H9 (cell line): ENCODE measurements at regions not wholly inside any gene's neighbourhood (a gene's known extent, or its start where the extent isn't known, plus 50 kb on each side); places are given as distances from the start of the nearest gene placed in this dataset.

Experiments used
- DNase-seq: peaks from one replicate; pipeline ENCODE4 v3.0.0-alpha.2; 2017
- H2AFZ ChIP-seq: one replicate; pipeline ENCODE4 v1.6.1; 2013; ENCODE audit warnings: mild to moderate bottlenecking, low read length, control low read depth, moderate library complexity
- H2AK5ac ChIP-seq: 2 replicates; pipeline ENCODE4 v1.6.1; 2013; ENCODE audit warnings: low read length, control low read depth, mixed read lengths; ENCODE audit not compliant: insufficient read length
- H2BK120ac ChIP-seq: one replicate; pipeline ENCODE4 v1.6.1; 2013; ENCODE audit warnings: low read depth, mild to moderate bottlenecking, low read length, control low read depth, inconsistent platforms; ENCODE audit not compliant: poor library complexity, severe bottlenecking
- H2BK12ac ChIP-seq: 2 replicates; pipeline ENCODE4 v1.6.1; 2013; ENCODE audit warnings: low read length, control low read depth, mixed read lengths, low read depth; ENCODE audit not compliant: insufficient read length
- H2BK15ac ChIP-seq: 2 replicates; pipeline ENCODE4 v1.6.1; 2013; ENCODE audit warnings: low read depth, low read length, control low read depth
- H2BK20ac ChIP-seq: one replicate; pipeline ENCODE4 v1.6.1; 2013; ENCODE audit warnings: low read depth, mild to moderate bottlenecking, low read length, control low read depth, inconsistent platforms; ENCODE audit not compliant: poor library complexity, severe bottlenecking
- H2BK5ac ChIP-seq: 2 replicates; pipeline ENCODE4 v1.6.1; 2013; ENCODE audit warnings: low read length, control low read depth, mixed read lengths; ENCODE audit not compliant: insufficient read length
- H3K14ac ChIP-seq: 2 replicates; pipeline ENCODE4 v1.6.1; 2013; ENCODE audit warnings: low read length, control low read depth; ENCODE audit not compliant: insufficient read depth
- H3K18ac ChIP-seq: 2 replicates; pipeline ENCODE4 v1.6.1; 2013; ENCODE audit warnings: low read depth, mild to moderate bottlenecking, mixed read lengths, low read length, control low read depth; ENCODE audit not compliant: insufficient read length
- H3K23ac ChIP-seq: 2 replicates; pipeline ENCODE4 v1.6.1; 2013; ENCODE audit warnings: low read length, control low read depth, mixed read lengths, low read depth; ENCODE audit not compliant: insufficient read length
- H3K23me2 ChIP-seq: 2 replicates; pipeline ENCODE4 v1.6.1; 2013; ENCODE audit warnings: low read depth, mild to moderate bottlenecking, mixed read lengths, low read length, control low read depth; ENCODE audit not compliant: insufficient read length, poor library complexity, severe bottlenecking
- H3K27ac ChIP-seq: 2 replicates; pipeline ENCODE4 v1.5.1; 2013; ENCODE audit warnings: low read length, control low read depth, mixed read lengths, low read depth; ENCODE audit not compliant: insufficient read length
- H3K27me3 ChIP-seq: 2 replicates; pipeline ENCODE4 v1.6.1; 2013; ENCODE audit warnings: low read length, control low read depth, inconsistent platforms; ENCODE audit not compliant: insufficient read depth
- H3K4ac ChIP-seq: 2 replicates; pipeline ENCODE4 v1.6.1; 2013; ENCODE audit warnings: low read depth, mild to moderate bottlenecking, control low read depth, inconsistent platforms, low read length, moderate library complexity
- H3K4me1 ChIP-seq: 2 replicates; pipeline ENCODE4 v1.6.1; 2013; ENCODE audit warnings: low read length, control low read depth, inconsistent platforms; ENCODE audit not compliant: insufficient read depth
- H3K4me2 ChIP-seq: 2 replicates; pipeline ENCODE4 v1.6.1; 2013; ENCODE audit warnings: low read length, control low read depth, mixed read lengths; ENCODE audit not compliant: insufficient read length, insufficient read depth
- H3K56ac ChIP-seq: 2 replicates; pipeline ENCODE4 v1.6.1; 2013; ENCODE audit warnings: low read depth, mild to moderate bottlenecking, mixed read lengths, low read length, control low read depth; ENCODE audit not compliant: insufficient read length
- H3K79me1 ChIP-seq: 2 replicates; pipeline ENCODE4 v1.6.1; 2013; ENCODE audit warnings: low read depth, mild to moderate bottlenecking, moderate library complexity, low read length, control low read depth, inconsistent platforms; ENCODE audit not compliant: insufficient read depth, poor library complexity, severe bottlenecking
- H3K79me2 ChIP-seq: 2 replicates; pipeline ENCODE4 v1.6.1; 2013; ENCODE audit warnings: low read length, control low read depth, inconsistent platforms; ENCODE audit not compliant: insufficient read depth
- H3K9ac ChIP-seq: 2 replicates; pipeline ENCODE4 v1.6.1; 2013; ENCODE audit warnings: low read length, control low read depth, mixed read lengths; ENCODE audit not compliant: insufficient read length; ENCODE audit errors: extremely low read depth
- H3K9me3 ChIP-seq: one replicate; pipeline ENCODE4 v1.6.1; 2013; ENCODE audit warnings: low read depth, low read length, inconsistent platforms; ENCODE audit not compliant: control insufficient read depth
- H3T11ph ChIP-seq: one replicate; pipeline ENCODE4 v1.6.1; 2013; ENCODE audit warnings: mild to moderate bottlenecking, low read length, control low read depth, inconsistent platforms
- H4K20me1 ChIP-seq: one replicate; pipeline ENCODE4 v1.6.1; 2013; ENCODE audit not compliant: control insufficient read depth, insufficient read length, insufficient read depth
- H4K5ac ChIP-seq: 2 replicates; pipeline ENCODE4 v1.6.1; 2013; ENCODE audit warnings: low read depth, mild to moderate bottlenecking, mixed read lengths, low read length, control low read depth; ENCODE audit not compliant: insufficient read length
- H4K8ac ChIP-seq: replicated peaks from 2 replicates; pipeline ENCODE4 v1.6.1; 2013; ENCODE audit warnings: low read length, control low read depth, mixed read lengths, low read depth; ENCODE audit not compliant: insufficient read length
- H4K91ac ChIP-seq: 2 replicates; pipeline ENCODE4 v1.6.1; 2013; ENCODE audit warnings: low read depth, mild to moderate bottlenecking, moderate library complexity, mixed read lengths, low read length, control low read depth; ENCODE audit not compliant: insufficient read length
- H3K27ac Mint-ChIP-seq, 3 experiments: 2 replicates in 2 of 3; 3 replicates in 1 of 3; pipeline ENCODE4 v1.8.0; 2020 to 2021; ENCODE audit warnings: mixed read lengths in 3 of 3, mild to moderate bottlenecking in 1 of 3, moderate library complexity in 1 of 3
- H3K27me3 Mint-ChIP-seq: 2 replicates; pipeline ENCODE4 v1.8.0; 2021; ENCODE audit warnings: low read depth, mild to moderate bottlenecking, moderate library complexity, mixed read lengths
- H3K36me3 Mint-ChIP-seq, 3 experiments: 2 replicates in 2 of 3; 3 replicates in 1 of 3; pipeline ENCODE4 v1.8.0; 2020 to 2021; ENCODE audit warnings: low read depth in 3 of 3, mixed read lengths in 3 of 3; ENCODE audit not compliant: insufficient read depth in 1 of 3
- H3K4me1 Mint-ChIP-seq, 2 experiments: 2 replicates each; pipeline ENCODE4 v1.8.0; 2020; ENCODE audit warnings: mixed read lengths in 2 of 2
- H3K4me3 Mint-ChIP-seq, 2 experiments: 2 replicates in 1 of 2; 3 replicates in 1 of 2; pipeline ENCODE4 v1.8.0; 2020 to 2021; ENCODE audit warnings: mild to moderate bottlenecking in 2 of 2, mixed read lengths in 2 of 2, moderate library complexity in 1 of 2
- H3K9me3 Mint-ChIP-seq, 2 experiments: 2 replicates in 1 of 2; 3 replicates in 1 of 2; pipeline ENCODE4 v1.8.0; 2020; ENCODE audit warnings: mild to moderate bottlenecking in 2 of 2, mixed read lengths in 2 of 2, moderate library complexity in 1 of 2
- CTCF ChIP-seq: fragments of 200-600 bp; sonication (generic); conservative IDR thresholded peaks from 3 replicates; pipeline ENCODE4 v1.8.0; 2021; ENCODE audit warnings: antibody characterized with exemption, mild to moderate bottlenecking
- WGBS: extraction: QIAGEN DNeasy Blood & Tissue Kit; methylation state at CpG from one replicate; pipeline ENCODE4 v1.1.7; 2013; ENCODE audit warnings: missing lambda C conversion rate, low lambda C conversion rate, mixed read lengths; ENCODE audit not compliant: insufficient read length; ENCODE audit errors: extremely low coverage; 5-methylcytosine and 5-hydroxymethylcytosine counted together

GRCh38 chrX:107542500-107542899, 85.8 kb upstream of the PRPS1 start:
- no peaks in the 10 kb centered on the region; the same call in 1 of the 2 replicates for H3K4me1 ChIP-seq
- no CpG with 5 or more reads among the region's 2 CpGs for WGBS
- H3K23me2 ChIP-seq, result no peaks in the 10 kb centered on the region
- H4K20me1 ChIP-seq, result no peaks in the 10 kb centered on the region
- peak; percentile 52; the same call in 2 of the 3 replicates for TF ChIP-seq CTCF
- Mint-ChIP-seq H3K36me3 (no peaks in the 10 kb centered on the region; a peak in 2 of 7 replicates), H3K27ac (peak overlapping the region in 1 of 3 experiments; percentile 70; a peak in 1 of 7 replicates), H3K9me3 (peaks cover 0 to 29% of the 10 kb centered on the region in 2 experiments; a peak in 2 of 5 replicates), H3K4me1 (peaks cover 4 to 13% of the 10 kb centered on the region in 2 experiments; a peak in 3 of 4 replicates), H3K27me3 (no peaks in the 10 kb centered on the region; the same call in none of the 2 replicates), H3K4me3 (no peak overlapping the region)
- H4K5ac ChIP-seq, result no peak overlapping the region
- no peaks in the 10 kb centered on the region for H3K79me2 ChIP-seq
- H2BK15ac ChIP-seq, result no peak overlapping the region
- H3K4me2 ChIP-seq, result no peak overlapping the region
- H3K27ac ChIP-seq, result no peak overlapping the region
- H3K18ac ChIP-seq, result no peak overlapping the region
- no peak overlapping the region for H2AK5ac ChIP-seq
- no peak overlapping the region for H3K4ac ChIP-seq
- no peak overlapping the region for H4K8ac ChIP-seq
- no peak overlapping the region for H3K56ac ChIP-seq
- DNase-seq, result peak; percentile 65
- H4K91ac ChIP-seq, result no peak overlapping the region
- H2BK20ac ChIP-seq, result no peak overlapping the region
- H3K9me3 ChIP-seq, result no peaks in the 10 kb centered on the region
- H3K23ac ChIP-seq, result no peak overlapping the region
- no peak overlapping the region for H2BK120ac ChIP-seq
- no peak overlapping the region for H2BK5ac ChIP-seq
- H3K14ac ChIP-seq, result no peak overlapping the region
- H3T11ph ChIP-seq, result no peak overlapping the region
- no peaks in the 10 kb centered on the region for H3K27me3 ChIP-seq
- no peaks in the 10 kb centered on the region for H3K79me1 ChIP-seq
- no peak overlapping the region for H2BK12ac ChIP-seq
- no peak overlapping the region for H3K9ac ChIP-seq
- no peak overlapping the region for H2AFZ ChIP-seq
